GM18867 (cell line): ENCODE measurements at regions not wholly inside any gene's neighbourhood (a gene's known extent, or its start where the extent isn't known, plus 50 kb on each side); places are given as distances from the start of the nearest gene placed in this dataset.
"Not testable (repeated sequence)": the region's sequence is repeated elsewhere in the genome, so short reads cannot be mapped to it uniquely, and the experiment has no call there.

ENCODE experiments used
- ATAC-seq: cut with Tn5 transposase; IDR thresholded peaks from one replicate; pipeline ENCODE4 v1.9.1; 2021; ENCODE audit warnings: mild to moderate bottlenecking, moderate library complexity; ENCODE audit not compliant: unreplicated experiment

DNA sequence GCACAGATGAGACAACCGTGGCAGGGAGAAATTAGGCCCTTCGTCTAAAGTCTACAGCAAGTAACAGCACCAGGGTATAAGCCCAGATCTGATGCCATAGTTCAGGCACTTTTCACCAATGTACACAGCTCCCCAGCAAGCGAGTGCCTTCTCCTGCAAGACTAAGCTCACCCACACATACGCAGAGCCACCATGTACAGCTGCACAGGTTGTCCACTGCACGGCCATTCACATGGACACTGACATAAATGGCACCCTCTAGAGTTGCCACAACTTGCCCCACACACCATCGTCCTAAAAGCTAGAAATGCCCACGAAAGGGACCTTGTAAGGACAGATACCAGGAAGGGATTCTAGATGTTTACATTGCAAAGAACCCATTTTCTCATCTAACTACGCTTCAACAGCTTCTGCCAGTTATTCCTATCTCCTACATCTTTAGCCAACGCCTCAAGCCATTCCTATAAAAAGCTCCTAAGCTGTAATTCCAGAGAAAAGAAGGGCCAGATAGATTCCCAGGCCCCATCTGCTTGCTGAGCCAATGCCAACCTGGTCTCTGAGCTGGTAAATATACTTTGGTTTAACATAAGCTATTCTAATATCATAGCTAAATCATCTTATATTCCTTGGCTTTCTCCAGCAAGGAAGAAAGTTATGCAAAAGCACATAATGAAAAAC lies 174.0 kb upstream of the KAZN start:
- no peak for ATAC-seq

DNA sequence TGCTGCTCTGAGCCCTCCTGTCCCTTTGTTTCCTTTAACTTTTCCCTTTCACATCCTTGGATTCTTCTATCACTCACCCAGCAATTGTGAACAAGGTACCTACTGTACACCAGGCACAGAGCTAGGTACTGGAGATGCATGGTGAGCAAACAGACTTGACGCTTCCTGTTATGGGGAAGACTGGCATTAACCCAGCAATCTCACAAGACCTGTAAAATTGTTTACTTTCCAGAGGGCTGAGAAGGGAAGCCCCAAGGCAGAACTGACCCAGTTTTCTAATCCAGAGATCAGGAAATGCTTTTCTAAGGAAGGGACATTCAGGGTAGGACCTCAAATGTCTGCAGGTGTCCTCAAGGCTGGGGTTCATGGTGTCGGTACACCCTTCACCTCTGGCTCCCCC lies 171.6 kb upstream of the KAZN start:
- ATAC-seq: no peak

DNA sequence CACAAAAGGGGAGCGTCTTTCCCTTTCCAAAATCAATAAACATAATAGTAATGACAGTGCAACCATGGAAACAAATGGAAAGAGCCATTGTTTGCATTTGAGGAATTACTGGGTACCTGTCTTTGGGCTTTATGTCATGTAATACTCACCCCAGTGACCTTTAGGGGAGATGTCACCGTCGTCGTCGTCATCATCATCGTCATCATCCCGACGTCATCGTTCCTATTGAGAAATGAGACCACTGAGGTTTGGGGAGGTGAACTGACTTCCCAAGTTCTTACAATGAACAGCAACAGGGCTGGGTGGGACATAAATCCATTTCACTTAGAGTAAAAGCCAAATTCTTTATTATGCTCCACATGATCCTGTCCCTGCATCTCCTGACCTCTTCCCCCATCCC lies 168.9 kb upstream of the KAZN start:
- ATAC-seq: no peak

DNA sequence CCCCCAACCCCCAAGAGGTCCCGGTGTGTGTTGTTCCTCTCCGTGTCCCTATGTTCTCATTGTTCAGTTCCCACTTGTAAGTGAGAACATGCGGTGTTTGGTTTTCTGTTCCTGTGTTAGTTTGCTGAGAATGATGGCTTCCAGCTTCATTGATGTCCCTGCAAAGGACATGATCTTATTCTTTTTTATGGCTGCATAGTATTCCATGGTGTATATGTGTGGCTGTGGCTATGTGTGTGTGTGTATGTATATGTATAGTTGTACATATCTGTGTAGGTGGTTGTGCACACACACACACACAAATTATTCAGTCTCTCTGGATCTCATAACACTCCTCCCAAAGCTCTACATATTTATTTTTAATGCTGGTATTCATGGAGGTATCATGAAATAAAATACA lies 165.8 kb upstream of the KAZN start:
- not testable (repeated sequence) for ATAC-seq

DNA sequence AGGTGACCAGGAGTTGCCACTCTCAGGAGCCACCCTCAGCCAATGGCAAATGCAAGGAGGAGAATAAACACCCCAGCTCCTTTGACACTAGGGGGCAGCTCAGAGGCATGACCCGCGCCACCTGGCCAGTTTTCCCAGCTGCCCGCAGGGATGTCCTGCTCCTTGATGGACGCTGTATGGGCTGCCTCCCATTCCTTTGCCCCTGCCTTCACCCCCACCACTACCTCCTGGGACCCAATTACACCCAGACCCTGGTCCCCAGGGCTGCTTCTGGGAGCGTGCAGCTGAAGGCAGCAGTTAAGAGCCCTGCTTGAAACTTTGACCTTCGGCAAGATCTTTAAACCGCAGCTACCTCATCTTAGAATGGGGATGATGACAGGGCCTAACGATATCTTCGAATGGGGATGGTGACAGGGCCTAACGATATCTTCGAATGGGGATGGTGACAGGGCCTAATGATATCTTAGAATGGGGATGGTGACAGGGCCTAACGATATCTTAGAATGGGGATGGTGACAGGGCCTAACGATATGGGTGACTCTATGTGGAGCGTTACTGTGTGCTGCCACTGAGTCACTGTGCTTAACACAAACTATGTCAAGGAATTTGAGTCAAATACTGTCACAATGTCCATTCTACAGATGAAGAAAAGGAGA lies 163.0 kb upstream of the KAZN start:
- ATAC-seq: no peak

DNA sequence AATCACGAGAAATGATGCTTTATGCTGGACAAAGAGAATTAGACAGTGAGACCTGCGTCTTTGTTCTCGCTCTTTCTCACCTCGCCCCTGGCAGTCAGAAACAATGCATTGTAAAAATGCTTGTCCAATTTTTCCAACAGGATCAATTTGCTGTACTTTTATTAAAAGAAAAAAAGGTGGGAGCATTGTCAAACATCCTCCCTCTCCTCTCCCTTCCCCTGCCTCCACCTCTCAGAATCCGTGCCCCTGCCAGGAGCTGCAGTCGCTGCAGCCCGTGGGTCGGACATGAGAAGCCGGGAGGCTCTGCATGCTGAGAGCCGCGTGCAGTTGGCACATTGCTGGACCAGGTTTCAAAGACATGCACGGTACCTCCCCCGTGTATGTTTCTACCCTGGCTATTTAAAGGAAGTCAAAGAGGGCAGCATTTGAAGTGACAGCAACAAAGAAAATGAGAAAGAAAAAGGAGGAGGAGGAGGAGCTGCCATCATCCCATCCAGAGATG lies 161.0 kb upstream of the KAZN start:
- ATAC-seq: no peak

DNA sequence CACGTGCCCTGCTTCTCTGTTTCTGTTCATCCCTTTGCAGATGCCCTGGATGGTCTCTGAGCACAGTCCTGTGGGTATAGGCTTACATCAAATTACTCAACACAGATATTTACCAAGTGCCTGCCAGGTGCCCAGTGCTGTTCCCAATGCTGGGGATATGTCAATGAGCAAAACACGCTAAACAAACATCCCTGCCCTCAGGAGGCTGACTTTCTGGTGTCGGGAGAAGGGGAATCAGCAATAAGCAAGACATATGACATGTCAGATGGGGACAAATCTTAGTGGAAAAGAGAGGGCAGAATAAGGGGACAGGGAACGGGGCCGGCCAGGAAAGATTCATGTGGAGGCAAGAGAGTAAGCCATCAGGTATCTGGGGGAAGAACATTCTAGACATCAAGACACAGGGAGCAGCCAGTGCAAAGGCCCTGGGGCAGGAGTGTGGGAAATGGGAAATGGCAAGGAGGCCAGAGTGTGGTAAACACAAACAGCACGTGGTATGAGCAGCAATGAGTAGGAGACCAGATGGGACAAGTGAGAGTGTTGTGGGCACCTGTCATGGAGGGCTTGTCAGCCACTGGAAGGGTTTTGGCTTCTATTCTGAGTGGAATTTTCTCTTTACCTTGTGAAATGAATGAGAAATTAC lies 160.2 kb upstream of the KAZN start:
- ATAC-seq: no peak

DNA sequence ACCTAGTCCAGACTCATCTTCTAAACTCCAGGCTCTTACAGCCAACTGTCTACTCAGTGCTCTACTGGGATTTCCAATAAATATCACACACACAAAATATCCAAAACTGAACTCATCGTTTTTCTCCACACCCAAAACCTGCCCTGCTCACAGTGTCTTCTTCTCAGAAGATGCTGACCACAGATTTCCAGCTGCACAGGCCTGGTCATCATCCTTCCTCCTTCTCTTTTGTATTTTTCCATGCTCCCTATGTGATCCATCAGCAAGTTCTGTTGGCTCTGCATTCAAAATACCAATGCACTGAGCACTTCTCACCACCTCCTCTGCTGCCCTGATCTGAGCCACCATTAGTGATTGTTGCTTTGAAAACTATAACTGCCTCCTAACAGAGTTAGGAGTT lies 159.5 kb upstream of the KAZN start:
- ATAC-seq: no peak

DNA sequence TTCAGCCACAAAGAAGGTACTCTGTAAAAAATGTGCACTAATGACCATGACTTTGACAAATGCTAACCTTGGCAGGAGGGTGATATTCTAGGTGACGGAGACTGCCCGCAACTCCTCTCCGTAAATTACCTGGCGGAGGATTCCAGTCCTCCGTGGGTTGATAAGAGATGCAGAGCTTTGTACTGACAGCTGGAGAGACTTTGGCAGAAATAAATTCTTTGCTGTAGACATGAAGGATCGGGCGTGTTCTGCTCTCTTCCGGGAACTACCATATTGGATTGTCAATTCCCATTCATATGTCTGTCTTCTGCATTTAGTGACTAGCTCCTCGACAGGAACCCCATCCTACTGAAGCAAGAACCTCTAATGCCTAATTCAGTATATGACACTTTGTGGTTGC lies 158.3 kb upstream of the KAZN start:
- ATAC-seq: no peak

DNA sequence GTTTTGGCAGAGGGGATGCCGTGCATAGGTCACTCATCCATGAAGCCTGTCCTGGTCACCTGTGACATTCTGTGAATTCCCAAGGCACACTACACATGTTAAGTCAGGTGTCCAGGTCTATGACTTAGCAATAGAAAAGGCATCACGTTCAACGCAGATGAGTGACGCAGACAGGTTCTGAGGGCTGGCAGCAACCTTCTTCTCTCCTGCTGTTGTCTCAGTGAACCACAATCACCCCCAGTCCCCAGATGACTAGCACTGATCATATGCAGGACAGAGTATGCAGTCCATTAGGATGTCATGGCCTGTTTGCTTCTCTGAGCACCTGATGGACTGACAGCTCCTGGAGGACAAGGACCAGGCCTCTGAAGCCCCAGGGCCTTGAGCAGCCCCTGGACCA lies 157.8 kb upstream of the KAZN start:
- ATAC-seq: no peak

DNA sequence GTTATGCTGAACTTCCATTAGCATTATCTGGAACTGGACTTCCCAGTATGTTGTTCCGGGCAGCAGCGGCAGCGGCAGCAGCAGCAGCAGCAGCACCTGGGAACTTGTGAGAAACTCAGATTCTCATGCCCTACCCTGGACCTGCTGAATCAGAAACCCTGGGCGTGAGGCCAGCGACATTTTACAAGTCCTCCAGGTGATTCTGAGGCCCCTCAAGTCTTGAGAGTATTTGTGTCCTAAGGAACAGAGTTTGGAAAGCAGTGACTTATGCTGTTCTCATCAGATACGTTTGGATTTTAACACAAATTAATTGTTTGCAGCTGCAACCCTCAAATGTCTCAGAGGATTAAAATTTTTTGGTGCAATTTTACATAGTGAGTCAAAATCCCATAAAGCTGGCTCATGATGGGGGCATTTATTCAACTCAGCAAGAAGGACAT lies 157.2 kb upstream of the KAZN start:
- no peak for ATAC-seq

DNA sequence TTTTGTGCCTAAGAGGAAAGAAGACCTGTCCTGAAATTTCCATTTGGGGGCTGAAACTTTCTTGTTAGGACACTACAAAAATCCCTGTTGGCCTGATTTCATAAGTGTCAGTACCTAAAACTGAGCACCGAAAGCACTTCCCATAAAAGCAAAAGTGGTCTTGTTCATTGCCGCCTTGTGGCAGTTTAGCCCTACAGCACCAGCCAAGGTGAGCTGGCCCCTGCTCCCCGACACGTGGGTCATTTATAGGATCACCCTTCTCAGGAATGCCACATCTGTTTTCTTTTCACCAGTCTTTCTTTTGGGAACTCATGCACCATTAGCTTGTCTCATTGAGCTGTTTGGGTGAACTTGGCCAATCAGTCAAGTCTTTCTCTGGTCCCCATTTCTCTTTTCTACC lies 155.8 kb upstream of the KAZN start:
- no peak for ATAC-seq

DNA sequence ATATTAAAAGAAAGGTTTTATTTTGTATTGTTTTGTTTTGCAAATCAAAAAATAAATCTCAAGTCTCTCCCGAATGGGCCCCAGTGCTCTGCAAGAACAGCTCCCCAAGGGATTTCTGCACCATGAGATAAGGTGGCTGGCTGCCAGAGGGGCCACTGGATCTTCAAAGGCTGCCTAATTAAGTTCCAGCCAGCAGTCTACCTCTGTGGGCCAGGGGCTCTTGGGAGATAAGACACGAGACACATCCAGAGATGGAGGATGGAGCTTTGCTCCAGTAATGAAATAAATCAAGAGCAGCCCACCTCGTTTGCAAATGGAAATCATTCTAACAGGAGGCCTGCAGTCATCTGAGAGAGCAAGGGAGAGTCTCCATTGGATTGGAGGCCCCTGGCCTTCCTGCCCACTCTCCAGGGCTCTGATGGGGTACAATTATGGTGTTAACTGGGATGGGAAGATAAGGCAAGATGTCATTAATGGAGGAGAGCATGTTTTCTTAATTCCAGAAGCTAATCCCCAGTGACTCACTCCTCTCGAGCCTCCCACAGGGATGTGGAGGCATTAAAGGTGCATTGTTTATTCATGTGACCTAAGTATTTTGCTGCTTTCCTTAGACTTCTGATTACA lies 155.2 kb upstream of the KAZN start:
- no peak for ATAC-seq

DNA sequence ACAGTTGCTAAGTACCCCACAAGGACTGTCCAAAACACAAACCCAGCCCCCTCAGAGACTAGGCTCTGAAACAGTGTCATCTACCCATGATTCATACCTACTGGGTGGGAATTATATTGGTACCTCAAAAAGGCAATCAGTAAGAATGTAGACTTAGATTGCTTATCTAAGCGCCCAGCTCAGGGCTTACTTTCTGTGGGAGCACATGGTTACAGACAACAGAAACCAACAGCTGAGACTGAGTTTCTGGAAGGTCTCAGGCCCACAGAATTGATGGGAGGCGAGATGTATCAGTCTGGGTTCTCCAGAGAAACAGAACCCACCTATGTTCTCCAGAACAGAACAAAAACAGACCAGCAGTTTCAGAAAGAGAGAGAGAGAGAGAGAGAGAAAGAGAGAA lies 147.3 kb upstream of the KAZN start:
- ATAC-seq: no peak

DNA sequence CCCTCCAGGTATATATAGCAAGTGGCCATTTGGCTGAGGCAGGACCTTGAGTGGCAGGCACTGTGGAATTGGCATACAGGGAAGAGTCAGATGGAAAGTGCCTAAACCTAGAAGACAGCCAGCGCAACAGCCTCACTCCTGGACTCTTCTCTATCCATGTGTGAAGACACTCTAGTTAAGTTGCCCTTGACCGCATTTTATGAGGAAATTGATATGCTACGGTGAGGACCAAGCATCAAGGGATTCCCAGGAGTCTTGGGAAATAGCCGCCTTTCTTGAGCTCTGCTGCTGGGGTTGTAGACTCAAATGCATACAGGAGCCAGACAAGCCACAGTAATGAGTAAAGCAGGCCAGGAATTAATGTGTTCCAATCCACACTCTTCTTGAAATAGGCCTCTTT lies 145.9 kb upstream of the KAZN start:
- ATAC-seq: no peak

DNA sequence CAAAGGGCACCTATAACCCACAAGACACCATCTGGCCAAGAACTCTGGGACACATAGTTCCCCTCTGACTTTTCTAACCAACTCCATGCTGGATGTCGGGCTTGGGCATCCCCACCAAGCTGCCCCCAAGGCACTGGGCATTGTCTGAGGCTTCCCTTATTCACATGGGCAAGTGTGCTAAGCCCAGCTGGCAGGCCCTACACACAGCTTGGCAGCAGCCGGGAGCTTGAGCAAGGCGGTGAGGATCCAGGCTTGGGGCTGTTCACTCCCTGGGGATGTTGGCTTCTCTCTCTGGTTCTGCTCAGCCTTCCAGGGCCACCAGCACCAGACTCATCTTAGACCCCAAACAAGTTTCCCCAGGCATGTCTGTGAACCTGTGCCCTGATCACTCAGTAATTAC lies 138.3 kb upstream of the KAZN start:
- ATAC-seq: no peak

DNA sequence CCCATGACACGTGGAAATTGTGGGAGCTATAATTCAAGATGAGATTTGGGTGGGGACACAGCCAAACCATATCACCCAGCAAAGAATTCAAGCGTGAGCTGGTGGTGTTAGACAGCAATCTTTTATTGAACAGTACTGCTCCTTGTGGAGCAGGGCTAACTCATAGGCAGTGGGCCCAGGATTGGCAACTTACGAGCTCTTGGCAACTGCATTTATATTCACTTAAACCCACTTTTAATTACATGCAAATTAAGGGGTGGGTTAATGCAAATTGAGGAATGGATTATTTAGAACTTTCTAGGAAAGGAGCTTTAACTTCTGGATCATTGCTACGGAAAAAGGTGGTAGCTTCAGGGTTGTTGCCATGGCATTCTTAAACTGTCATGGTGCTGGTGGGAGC lies 135.6 kb upstream of the KAZN start:
- ATAC-seq: no peak

DNA sequence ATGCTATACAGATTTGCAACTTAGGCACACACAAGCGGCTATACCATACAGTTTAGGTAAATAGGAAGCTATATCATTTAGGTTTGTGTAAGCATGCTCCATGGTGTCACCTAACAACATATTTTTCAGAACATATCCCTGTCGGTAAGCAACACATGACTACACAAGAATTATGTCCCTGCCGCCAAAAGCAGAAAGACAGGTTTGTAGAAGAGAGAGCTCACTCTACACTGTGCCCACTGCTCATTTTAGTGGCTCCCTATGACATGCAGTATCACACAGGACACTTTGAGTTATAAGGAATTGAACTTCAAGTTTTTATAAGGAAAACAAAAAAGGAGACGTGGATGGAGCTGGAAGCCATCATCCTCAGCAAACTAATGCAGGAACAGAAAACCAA lies 132.5 kb upstream of the KAZN start:
- no peak for ATAC-seq

DNA sequence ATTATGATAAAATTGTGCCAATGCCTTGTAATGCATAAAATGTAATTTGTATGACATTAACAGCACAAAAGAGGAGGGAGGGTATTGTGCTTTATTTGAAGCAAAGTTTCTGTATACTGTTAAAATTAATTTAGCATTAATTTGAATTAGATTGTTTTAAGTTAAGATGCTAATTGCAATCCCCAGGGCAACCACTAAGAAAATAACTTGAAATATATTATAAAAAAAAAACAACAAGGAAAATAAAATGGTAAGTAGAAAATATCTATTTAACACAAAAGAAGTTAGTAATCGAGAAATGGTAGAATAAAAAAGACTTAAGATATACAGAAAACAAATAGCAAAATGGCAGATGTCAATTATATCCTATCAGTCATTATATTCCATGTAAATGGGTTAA lies 131.4 kb upstream of the KAZN start:
- ATAC-seq: no peak

DNA sequence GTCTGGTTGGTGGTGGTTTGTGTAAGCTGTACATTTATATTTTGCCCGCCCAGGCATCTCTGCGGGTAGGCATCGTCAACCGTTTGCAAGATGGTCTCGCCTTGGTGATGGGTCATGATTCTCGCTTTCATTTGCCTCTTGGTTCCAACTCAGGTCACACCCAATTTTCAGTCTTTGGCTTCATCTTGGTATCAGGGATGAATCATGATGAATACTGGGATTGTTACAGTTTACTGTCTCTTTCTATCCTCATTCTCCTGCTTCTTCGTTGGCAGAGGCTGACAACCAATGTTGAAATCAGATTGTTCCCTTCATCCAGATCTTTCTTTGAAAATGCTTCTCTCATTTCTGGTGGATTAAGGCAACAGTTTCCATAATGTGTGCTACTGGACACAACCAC lies 129.7 kb upstream of the KAZN start:
- ATAC-seq: no peak

DNA sequence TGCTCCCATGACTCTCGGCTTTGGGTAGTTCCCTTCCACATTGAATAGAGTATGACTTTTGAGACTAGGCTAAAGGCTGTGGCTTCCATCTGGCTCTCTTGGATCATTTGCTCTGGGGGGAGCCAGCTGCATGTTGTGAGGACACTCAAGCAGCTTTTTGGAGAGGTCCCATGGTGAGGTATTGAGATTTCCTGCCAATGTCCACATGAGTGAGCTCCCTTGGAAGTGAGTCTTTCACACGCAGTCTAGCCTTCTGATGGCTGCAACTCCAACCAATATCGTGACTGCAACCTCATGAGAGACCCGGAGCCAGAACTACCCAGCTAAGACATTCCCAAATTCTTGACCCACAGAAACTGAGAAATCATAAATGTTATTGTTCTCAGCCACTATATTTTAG lies 127.7 kb upstream of the KAZN start:
- ATAC-seq: no peak

DNA sequence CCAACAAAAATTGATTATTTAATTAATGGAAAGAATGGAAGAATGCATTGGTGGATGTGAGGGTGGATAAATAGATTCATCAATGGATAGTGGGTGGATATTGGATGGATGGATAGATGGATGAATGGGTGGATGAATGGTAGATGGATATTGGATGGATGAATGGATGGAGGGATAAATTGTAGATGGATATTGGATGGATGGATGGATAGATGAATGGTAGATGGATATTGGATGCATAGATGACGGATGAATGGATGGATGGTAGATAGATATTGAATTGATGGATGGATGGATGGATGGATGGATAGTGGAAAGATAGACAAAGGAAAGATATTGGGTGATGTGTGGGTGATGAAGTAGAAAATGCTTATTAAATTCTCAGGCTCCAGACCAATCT lies 123.6 kb upstream of the KAZN start:
- ATAC-seq: no peak
